GM21360 (cell line): ENCODE measurements at regions not wholly inside any gene's neighbourhood (a gene's known extent, or its start where the extent isn't known, plus 50 kb on each side); places are given as distances from the start of the nearest gene placed in this dataset.

ENCODE experiments used
- ATAC-seq: cut with Tn5 transposase; IDR thresholded peaks from one replicate; pipeline ENCODE4 v1.9.1; 2021; ENCODE audit warnings: mild to moderate bottlenecking, moderate library complexity; ENCODE audit not compliant: unreplicated experiment

DNA sequence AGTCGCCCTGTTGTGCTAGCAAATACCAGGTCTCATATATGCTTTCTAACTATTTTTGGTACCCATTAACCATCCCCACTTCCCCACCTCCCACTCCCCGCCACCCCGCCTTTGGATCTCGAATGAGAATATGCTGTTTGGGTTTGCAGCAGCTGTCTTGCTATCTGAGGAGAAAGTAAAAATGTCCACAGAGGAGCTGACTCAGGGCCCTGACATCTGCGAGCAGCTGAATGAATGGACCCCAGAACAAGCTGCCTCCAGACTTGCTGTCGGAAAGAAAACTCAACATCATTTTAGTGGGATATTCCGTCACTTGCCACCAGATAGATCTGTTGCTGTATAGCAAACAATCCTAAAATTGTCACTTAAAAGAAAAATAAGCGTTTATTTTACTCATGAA lies 103.7 kb downstream of the LINC00237 start:
- ATAC-seq, result no peak

DNA sequence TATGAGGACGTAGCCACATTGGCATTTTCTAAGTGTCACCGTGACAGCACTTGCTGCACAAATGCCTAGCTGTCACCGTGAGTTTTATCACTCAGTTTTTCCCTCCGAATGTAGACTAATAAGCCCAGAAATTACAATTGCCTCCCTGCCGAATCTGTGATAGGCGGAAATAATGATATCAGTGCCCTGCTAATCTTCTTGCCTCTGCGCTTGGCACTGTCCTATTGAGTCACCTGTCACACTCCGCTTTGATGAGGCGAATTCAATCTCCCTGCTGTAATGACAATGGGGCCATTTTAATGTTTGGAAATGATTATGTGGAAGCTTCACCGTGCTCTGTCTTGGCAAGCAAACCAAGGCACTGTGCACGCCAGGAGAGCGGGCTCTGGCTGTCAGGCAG lies 112.8 kb downstream of the LINC00237 start:
- no peak for ATAC-seq

DNA sequence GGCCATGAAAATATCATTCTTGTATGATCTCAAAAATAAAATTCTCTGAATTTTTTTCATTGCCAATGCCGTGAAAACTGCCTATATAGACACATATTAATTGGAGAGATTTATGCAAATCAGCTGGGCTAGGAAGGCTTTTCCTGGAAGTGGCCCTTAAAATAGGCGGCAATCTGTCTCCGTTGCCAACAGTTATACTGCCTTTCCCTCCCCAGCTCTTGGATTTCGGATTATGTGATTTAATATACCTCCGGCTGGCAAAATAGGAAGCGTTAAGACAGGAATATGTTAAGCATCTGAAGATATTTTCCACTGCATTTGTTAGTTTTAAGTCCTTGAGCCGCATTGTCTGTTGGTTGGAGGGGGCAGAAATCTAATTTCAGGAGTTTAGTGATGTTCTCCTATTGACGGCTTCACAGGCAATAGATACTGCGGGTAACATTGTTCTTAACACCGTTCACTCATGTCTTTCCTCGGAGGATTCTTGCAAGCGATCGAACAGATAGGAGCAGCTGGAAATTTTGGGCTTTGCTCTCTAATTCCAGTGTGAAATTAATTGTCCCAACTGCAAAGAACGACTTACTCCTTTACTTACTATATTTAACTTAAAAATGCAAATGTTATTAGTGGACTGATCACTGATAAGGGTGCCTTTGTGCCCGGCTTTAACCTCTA lies 113.3 kb downstream of the LINC00237 start:
- ATAC-seq, result no peak

DNA sequence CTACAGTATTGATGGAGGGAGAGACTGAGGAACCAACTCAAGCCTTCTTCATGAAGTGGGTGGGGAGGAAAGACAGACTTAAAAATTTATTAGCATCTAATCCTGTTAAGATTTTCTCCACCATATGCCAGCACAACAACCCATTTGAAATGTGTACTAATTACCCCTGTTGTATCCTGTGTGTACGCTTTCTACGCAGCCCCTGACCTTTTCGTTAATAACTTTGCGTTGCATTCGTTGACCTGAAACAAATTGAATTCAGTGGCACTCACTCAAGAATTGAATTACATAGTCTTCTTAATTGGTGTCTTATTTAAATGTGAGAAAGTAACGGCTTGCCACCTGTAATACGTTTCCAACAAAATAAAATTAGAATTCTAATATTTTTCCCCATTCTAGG lies 113.9 kb downstream of the LINC00237 start:
- no peak for ATAC-seq

DNA sequence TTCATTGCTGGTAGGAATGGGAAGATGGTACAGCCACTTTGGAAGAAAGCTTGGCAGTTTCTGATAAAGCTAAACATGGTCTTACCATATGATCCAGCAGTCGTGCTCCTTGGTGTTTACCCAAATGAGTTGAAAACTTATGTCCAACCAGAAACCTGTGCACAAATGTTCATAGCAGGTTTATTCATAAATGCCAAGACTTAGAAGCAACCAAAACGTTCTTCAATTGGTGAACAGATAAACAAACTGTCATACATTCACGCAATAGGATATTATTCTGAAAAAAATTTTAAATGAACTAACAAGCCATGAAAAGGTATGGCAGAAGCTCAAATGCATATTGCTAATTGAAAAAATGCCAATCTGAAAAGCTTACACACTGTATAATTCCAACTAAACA lies 117.1 kb downstream of the LINC00237 start:
- ATAC-seq, result no peak

DNA sequence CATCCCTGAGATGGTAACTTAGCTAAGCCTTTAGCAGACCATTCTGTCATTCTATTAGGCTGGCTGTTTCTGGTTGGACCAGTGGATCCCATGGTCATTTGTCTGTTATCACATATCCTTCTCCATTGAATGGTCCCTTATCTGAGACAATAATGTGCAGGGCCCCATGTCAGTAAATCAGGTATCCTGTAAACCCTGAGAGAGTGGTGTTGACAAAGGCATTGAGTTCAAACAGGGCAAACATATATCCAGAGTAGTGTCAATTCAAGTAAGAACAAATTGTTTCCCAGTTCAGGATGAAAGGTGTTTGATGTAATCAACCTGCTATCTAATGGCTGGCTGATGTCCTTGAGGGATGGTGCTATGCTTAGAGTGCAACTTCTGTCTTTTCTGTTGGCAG lies 126.2 kb downstream of the LINC00237 start:
- no peak for ATAC-seq

DNA sequence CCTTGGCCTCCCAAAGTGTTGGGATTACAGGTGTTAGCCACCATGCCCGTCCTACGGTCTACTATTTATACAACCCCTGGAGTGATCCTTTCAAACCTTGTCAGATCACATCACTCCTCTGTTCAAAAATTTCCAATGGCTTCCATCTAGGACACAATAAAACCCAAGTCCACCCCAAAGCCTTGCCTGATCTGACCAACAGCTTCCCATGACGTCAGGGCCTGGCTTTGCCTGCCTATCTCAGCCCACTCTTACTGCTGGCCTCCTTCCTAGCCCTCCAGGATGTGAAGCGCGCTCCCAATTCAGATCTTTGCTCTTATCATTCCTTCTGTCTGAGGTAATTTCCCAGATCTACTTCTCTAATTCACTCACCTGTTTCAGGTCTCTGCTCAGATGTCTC lies 128.4 kb downstream of the LINC00237 start:
- no peak for ATAC-seq

DNA sequence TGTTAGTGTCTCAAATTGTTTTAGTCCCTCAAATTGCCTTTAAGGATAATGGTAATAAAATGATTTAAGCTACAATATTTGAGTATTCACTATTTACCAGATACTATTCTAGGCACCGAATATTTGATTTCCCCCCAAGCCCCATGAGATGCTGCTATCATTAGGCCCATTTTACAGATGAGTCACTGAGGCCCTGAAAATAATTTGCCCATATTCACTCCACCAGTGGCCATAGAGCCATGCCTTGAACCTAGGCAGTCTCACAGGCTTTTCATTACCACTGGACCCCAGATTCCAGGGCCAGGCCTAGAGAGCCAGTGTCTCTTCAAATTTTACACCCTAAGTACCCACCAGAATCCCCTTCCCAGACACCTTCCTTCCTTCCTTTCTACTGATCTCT lies 133.7 kb downstream of the LINC00237 start:
- no peak for ATAC-seq

DNA sequence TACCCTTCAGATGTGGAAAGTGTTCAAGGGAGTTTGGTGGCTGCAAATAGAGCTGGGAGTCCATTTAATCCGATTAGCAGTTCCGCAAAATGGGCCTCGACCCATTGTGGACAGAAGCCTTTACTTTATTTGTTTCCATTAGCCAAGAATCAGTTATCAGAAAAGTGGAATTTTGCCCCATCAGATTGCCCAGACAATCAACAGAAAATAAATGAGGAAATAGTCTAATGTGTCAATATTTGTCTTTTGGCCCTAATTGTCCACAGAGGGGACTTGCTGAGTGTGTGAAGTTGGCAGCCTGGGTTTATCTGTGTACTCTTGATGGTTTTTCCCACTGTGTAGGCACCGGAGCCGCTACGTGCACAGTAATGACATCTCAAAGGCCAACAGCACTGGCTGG lies 134.3 kb downstream of the LINC00237 start:
- no peak for ATAC-seq

DNA sequence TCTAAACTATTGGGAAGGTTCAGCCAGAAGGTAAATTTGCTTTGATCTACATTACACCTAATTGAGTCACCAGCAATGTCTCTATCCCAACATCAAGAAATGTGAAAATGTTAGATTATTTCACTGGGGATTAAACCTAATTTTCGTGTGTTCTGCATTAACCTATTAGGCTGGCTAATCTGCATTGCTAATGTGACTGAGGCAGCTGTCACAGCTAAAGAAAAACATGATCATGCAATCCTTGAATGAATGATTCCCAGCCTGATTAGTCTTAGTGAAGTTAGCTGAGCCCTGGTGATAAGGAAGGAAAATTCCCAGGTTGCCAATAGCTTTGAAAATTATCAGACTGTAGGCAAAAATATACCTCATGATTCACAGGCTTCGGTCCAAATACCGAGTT lies 135.3 kb downstream of the LINC00237 start:
- ATAC-seq, result no peak

DNA sequence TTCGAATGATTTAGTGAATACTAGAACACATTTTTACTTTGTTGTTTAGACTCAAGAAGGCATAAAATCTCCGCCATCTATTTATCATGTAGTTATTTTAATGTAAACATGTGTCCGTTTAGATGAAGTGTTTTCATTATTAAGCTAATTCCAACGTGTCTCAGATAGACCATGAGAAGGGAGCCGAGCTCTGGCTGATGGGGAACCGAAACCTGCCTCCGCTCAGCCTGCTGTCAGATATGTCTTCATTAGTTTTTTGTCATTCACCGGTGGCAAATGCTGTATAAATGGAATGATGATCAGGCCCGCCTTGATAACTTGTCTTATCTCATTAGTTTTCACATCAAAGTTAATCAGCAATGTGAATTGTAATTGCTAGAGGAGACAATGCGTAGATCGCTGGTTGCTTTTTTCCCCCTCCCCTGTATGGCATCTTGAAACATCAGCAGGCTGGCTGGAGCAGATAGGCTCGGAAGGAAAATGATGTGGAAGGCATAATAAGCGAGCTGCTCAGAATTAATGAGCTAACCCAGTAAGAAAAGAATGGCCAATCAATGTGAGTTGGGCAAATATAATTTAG lies 136.4 kb downstream of the LINC00237 start:
- ATAC-seq, result no peak

DNA sequence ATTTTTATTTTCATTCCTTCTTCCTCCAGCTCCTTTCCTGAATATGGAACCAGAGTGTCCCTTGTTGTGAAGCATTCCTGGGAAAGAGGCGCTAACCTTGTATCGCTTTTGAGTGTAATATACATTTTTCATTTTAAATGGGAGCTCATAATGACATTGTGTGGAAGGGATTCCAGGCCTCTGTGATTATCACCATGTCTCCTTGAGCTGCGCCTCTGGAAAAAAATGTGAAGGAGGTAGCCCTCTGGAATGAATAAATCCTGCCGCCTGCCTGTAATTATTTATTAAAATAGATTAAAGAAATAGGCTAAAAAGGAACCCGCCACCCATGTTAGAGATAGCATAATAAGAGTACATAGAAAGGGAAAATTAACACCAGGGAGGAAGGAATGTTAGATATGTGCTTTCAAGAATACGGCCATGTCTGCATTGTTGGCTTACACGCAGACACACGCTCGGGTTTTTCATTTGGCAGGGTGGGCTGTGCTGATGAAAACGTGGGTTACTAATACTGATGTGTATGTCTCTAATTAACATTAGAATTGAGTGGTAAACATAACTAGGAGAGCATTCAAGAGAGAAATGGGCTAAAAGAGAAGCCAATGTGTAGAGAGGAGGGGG lies 138.5 kb downstream of the LINC00237 start:
- no peak for ATAC-seq

DNA sequence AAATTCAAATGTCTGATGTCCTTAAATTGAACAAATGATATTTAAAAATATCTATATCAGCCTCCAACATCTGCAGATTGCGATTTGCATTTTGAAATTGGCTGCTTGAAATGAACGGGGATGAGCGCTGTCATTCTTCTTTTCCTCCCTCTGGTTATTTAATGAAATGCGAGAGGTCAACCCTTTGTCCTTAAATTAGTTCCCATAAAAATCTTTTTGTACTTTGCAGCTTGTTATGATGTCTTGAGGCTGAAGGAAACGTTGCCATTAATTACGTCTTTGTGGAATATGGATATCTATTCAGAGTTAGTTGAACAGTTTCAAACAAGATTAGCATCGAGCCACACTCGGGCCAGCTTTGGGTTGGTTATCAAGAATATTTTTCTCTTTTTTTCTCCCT lies 140.0 kb downstream of the LINC00237 start:
- no peak for ATAC-seq

DNA sequence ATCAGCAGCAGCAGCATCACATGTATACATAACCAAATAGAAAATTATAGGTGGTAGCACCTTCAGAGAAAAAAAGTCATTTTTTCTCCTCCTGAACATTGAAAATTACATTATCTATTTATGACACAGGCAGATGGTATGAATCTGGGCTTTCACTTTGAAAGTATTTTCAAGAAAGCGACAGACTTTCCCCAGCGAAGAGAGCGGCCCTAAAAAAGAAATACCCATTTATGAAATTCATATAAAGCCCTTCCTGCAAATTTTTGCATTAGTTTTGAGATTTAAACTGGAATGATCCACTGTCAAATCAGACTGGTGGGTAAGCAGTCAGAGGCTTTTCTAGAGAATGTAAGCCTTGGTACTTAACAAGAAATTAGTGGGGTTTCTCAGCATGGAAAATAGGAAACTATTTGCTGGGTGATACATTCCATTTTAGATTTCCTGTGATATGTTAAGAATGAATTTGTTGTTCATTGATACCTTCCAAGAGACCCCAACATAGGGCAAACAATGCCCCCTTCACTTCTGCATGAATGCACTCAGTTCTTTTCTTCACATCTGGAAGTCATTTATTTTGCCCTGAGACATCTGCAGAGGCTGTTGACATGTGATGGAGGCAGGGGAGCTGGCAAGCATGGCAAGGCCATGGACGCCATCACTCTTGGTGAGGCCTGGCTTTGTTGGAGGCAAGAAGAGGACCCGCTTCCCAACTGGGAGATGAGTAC lies 147.0 kb downstream of the LINC00237 start:
- no peak for ATAC-seq

DNA sequence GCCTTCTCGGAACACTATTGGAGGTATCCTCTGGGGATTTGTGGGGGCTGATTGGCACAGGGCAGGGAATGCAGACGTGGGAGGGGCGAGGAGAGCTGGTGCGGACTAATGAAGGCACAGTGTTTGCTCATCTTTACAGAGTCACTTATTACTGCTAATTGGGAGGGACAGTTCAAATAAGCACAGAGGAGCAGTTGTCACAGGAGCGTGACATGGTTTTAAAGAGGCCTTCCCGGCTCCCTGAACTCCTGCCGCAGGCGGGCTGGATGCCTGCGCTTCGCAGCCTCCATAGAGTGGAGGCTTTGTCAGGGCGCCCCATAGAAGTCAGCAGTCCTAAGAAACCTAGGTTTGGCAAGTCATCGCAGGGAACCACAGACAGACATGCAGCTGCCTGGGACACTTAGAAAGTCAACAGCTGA lies 149.6 kb downstream of the LINC00237 start:
- ATAC-seq, result no peak

DNA sequence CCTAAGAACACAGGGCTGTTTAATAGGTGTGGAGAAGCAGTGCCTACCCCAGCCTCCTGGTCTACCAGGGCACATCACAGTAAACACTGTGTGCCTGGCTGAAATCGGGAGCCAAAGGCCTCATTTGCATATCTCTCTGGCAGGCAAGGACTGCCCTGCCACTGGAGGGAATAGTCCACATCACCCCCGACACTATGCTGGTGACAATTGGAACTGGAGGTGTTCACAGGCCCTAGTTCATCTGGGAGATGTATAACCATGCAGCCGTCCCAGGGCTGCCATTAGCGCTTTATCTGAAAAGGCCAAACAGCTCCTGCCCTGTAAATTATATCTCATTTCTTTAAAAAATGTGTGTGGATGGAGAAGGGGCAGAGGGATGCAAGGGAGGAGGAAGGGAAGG lies 150.3 kb downstream of the LINC00237 start:
- no peak for ATAC-seq

DNA sequence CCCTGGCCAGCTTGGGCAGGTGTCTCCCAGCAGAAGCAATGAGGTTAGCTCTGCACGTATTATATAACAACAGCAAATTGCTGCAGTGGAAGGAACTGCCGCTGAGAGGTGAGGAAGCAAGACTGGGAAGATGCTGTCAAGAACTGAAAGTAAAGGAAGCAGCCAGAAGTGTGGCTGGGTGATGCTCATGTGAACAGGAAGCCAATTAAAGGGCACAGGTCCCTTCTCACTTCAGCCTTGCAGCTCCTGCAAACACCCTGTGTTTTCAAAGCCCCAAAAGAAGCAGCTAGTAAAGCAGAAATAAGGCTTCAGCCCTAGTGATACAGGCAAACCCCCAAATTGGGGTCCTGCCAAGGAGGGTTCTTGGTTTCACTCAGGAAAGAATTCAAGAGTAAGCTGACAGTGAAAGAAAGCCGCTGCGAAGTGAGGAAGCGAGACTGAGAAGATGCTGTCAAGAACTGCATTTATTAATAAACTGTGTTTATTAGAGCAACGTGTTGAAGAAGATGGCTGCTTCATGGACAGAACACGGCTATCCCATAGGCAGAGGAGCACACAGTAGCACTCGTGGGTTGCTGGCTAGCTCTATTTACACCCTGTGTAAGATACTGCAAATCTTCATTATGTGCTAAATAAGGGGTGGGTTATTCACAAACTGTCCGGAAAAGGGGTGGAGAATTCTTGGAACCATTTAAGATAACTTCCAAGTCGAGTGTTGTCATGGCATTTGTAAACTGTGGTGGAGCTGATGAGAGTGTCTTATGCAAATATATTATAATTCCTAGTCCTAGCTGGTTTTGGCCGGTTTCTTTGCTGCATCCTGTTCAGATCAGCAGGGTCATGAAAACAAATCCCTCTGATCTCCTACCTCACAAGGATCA lies 152.2 kb downstream of the LINC00237 start:
- no peak for ATAC-seq

DNA sequence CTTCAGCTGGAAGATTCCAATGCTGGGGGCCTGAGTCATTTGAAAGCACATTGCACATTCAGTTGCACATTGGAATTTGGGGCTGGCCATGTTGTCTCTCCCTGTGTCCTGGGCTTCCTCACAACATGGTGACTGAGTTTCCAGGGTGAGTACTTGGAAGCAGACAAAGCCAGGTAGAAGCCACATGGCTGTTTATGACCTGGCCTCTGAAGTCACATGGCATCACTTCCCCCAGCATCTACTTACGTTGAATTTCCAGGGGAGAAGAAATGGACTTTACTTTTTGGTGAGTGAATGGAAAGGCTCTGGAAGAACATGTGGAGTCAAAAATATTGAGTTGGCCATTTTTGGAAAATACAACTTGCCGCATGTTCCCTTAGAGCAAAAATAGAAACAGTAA lies 155.5 kb downstream of the LINC00237 start:
- no peak for ATAC-seq

DNA sequence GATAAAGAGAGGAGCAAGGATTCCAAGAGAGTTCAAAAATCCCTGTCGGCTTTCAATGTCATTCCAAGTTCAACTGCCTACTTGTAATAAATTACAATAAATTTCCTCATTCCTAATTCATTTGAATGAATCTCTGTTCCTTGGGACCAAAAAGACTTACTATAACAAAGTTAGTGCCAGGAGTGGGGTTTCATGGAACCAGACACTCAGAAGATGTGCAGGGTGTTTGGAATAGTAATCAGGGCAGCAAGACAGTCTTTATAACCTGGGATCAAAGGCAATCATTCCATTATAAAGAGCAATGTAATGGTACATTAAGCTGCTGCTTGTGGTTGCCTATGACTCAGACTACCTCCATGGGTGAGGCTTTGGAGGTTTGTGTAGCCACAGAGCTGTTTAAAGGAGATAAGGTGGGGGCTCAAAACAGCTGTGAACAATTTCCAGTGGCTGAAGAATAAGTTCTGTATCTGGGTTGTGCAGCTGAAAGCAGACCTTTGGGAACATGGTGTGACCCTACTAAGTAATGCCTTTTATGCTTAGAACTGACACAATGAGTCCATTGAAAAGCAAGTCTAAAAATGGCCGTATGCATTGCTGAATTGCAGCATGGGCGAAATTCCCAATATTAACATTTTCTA lies 159.9 kb downstream of the LINC00237 start:
- ATAC-seq, result no peak

DNA sequence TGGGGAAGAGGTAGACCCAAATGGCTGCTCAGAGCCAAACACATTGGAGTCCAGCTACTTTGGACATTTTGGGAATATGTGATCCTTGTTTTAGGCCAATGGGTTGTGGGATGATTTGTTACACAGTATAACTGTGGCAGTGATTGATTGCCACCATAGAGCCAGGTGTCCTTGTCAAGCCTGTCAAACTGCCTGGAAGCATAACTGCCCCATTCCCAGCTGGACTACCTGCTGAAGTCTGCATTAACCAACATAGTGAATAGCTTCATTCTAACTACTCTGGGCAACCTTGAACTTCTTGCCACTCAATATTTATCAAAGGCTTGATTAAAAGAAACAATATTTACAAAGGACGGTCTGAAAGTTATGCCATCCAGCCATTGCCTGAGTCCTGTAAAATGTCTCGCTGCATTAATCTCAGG lies 164.7 kb downstream of the LINC00237 start:
- ATAC-seq, result no peak
